Activated gamma-delta T cell treated with anti-CD3 and anti-CD28 coated beads, Interleukin-2, amount 50 U/mL, for 16 hours (primary cell): ENCODE measurements at regions not wholly inside any gene's neighbourhood (a gene's known extent, or its start where the extent isn't known, plus 50 kb on each side); places are given as distances from the start of the nearest gene placed in this dataset.

Experiments
- DNase-seq: peaks from one replicate; pipeline ENCODE4 v3.0.0-alpha.2; 2020; ENCODE audit warnings: low read depth

DNA sequence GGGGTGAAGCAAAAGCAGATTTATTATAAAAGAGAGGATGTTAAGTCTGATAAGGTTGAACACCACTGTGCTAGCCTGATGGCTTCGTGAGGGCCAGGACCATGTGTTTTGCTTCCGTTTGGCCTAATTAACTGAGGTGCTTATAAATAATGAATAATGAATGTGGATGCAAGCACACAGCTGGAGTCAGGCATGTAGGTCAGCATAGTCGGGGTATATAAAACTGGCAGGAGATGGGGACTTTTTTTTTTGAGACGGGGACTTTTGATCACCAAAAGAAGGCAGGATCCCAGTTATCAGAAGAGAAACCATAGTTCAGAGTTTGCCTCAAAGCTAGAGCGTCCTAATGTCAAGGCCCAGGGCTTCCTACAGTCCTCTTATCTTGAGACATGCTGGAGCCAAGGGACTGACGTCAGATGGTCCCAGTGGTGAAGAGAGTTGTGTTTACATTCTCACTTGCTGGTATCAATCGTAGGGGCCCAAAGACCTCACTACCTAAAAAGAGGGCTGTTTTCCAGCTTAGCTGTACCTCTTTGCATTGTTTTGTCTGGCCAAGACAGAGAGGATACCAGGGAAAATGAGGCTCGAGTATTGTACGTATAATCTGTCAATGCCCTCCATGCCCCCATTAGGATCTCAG is 50.4 kb downstream of the RTL9 start:
- no peak for DNase-seq

DNA sequence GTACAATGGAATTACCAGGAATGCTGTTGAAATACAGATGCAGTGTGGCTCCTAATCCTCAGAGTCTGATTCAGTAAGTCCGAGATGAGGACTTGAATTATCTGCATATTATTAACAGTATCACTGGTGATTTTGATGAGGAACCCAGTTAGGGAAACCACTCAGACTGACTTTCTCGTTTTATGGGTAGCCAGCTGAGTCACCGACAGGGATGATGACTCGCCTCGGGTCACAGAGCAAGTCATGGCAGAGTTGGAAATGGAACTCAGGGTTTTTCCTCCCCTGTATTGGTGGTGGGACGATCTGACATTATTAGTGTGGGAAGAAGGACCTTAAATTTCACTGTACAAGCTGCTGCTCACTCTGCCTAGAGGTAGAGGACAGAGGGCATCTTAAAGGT is 51.3 kb downstream of the RTL9 start:
- no peak for DNase-seq

- DNase-seq = no peak
These were observed 52.0 kb downstream of the RTL9 start for GRCh38 chrX:110410603-110411002.

DNA sequence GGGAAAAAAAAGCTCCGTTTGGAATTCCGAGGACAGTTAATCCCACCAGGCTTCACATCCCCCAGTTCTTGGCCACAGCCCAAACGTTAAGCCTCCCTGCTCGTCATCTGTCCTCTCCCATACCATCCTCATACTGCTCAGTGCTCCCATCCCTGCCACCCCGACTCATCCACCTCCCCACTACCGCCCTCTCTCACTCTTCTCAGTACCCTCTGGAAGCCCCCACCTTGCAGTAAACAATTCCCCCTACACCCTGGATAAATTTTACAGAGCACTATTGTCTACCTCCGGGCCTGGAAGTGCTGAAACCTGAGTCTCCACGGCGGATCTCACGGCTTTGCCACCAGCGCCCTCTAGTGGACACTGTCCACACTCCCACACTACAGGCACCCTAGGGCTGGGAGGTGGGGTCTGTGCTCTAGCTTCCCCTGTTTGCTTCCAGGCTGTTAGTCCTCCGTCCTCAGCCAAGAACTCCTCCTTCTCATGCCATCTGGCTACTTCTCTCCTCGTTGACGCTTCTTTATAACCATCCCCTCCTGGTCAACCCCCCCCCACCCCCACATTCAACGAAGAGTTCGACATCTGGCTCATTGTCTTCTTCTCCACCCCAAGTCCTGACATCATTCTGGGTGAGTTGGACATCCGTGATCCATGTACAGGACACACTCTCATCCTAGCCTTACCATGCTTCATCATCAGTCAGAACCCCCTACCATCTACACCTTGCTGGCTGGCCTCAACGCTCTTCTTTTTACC is 54.5 kb downstream of the RTL9 start:
- peak; percentile 48 for DNase-seq

- DNase-seq = no peak
These were observed 55.1 kb downstream of the RTL9 start for GRCh38 chrX:110413727-110414124.

DNA sequence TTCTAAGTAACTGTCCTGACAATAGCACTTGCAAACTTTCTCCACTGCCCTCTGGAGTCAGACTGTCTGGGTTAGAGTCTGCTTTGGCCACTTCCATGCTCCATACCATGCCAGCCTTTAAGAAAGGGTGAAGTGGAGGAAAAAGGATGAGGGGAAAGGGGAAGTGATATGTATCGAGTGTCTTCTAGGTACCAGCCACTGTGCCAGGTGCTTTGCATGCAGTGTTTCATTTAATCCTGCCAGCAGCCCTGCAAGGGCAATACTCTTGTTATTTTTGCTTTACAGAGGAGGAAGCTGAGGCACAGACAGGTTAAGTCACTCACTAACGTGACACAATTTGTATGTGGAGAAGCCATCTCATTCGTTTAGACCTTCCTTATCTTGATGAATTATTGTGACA is 55.6 kb downstream of the RTL9 start:
- no peak for DNase-seq

- DNase-seq = no peak
These were observed 56.2 kb downstream of the RTL9 start for GRCh38 chrX:110414679-110415439.

- DNase-seq = no peak
These were observed 57.0 kb downstream of the RTL9 start for GRCh38 chrX:110415440-110416170.

- DNase-seq = no peak
These were observed 58.5 kb downstream of the RTL9 start for GRCh38 chrX:110417128-110417527.

DNA sequence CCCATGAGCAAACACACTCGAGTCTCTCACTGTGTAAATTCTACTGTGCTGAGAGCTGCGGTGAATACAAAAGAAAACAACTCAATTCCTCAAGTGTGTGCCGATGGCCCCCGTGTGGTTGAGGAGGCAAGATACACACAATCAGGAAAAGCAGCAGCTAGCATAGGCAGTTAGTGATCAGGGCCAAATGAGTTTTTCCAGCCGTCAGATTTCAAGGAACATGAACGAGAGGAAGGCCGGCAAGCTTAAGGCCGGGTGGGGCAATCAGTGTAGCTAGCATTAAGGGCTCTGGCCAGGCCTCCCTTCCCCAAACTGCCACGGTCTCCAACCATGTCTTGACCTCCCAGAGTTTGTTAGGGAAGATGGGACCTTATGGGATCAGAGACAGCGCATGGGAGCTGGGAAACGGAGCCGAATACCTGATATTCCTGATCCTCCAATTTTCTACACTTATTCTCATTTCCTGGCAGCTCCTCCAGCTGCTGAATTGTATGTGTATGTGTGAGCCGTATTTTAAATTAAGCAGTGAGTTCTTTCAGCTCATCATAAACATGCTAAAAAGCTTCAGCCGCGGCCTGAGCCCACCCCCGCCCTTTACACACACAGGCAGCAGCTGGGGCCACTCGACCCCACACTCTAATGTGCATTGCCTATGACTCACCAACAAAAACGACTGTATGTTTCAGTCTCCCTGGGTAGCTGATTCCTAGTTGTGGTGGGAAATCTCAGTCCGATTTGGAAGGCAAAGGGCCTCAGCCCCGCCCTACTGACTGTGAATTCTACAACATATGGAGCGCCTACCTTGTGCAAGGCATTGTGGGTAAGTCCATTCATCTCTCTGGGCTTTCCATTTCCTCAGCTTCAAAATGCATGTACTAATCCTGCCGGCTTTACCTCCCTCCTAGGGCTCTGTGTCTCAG is 59.9 kb downstream of the RTL9 start:
- DNase-seq = no peak

DNA sequence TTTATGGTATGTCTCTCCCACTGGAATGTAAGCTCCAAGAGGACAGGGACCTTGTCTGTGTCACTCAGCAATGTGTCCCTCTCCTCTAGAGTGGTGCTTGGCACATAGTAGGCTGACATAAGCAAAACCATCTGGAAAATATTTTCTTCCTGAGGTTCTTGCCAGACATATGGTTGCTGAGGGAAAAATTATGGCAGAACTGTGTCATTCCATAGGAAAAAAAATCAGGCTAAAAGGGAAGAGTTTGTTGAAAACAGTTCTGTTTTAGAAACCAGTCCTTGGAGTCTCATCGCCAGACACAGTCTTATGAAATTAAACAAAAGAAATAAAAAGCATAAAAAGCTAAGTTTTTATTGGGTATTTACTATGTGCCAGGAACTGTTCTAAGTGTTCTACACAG is 60.9 kb downstream of the RTL9 start:
- DNase-seq = no peak

DNA sequence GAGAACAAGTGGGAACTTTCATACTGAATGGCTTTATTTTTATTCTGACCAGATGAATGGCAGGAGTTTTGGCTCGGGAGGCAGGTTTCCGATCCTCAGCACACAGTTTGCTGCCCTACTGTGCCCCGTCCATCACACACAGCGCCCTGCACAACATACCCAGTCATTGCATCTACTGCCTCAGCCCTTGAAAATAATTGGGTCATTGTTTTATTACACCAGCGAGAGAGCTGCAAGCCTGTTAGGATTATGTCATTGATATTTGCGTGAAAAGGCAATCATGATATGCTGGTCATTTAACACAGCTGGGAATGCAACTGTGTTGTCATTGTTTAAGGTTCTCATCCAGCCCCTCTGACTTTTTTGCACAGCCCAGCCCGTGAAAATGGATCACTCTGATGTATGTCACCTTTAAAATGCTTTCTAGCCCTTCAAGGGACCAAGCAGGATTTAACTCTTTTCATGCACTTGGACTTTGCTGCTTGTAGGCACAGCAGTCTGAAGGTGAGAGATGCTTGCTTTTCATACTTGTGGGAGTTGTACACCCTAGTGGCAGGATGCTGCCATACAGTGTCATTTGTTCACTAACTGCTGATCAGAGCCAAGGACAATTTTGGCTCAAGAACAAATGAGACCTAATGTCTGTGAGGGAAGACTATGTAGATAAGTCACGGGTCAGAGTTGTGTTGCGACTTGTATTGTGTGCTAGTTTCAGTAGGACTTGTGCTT is 62.3 kb downstream of the RTL9 start:
- no peak for DNase-seq

DNA sequence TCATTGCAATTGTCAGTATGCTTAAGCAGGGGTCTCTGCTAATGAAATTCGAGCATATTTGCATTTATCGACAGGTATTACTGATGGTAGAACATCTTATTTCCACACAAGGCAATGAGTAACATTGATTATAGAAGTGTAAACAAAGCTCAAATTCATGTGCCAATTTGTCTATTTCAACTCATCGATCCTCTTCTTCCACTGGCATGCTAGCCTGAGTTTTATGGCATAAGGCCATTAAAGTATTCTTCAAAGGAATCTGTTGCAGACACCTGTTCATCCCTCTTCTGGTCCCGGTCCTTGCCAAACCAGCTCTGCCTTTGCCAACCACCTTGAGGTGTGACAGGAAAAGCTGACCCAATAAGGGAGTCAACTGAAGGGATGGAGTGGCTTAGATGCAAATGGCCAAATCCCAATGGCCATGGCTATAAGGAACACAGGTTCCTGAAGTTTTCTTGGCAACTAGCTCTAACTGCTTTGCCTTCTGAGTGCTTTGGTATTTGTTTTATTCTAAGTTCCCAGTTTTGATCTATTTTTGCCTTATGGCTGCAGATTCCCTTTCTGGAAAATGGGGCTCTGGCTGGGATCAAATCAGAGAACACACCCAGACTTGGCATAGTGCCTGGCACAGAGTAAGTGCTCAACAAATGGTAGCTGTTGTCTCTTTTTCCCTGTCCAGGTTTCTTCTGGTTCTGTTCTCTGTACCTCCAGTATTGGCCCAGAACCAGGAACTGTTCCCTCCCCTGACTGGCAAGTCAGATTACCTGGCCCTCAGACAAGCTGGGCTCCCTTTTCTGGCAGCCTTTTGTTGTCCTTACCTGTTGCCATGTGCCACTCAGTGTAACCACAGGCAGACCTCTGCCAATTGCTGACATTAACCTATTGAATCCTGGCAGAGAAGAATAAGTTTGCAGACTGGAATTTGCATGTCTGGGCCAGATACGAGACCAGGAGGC is 63.1 kb downstream of the RTL9 start:
- no peak for DNase-seq

DNA sequence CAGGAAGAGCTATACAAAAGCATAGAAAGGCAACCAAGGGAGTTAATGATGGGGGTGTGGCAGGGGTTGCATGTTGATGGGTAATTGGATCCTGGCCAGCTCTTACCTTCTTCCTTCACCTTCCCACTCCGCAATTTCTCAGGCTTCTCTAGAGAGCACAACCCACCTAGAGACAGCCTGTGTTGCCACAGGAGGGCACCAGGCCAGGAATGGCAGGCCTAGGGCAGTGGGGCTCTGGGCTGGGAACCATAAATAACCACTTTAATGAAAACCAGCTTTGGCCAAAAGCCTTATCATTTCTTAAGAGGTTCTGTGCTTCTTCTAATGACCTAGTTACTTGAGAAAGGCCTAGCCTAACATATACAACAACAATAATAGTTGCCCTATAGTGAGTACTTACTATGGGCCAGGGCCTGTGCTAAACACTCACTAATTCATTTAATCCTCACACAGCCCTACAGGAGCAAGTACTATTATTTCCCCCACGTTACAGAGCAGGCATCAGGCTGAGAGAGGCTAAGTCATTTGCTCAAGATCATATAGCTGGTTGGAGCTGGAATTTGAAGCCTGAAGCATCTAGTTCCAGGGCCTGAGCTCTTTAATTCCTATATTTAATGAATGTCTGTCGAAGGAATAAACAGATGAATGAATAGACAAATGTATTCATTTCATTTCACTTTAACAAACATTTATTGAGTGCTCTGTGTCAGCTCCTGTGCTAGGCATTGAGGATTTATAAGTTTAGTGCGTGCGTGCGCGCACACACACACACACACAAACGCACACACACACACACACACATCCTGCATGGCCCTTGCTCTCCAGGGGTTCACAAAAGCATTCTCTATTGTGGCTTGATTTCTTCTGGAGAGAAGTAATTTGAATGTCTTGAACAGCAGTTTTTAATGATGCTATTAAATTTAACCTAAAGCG is 66.8 kb downstream of the RTL9 start:
- no peak for DNase-seq

GRCh38 chrX:110426155-110426504 is 67.5 kb downstream of the RTL9 start:
- DNase-seq = no peak

GRCh38 chrX:110427076-110427475 is 68.4 kb downstream of the RTL9 start:
- no peak for DNase-seq

GRCh38 chrX:110428144-110428543 is 69.5 kb downstream of the RTL9 start:
- no peak for DNase-seq

GRCh38 chrX:110430293-110431076 is 71.8 kb downstream of the RTL9 start:
- no peak for DNase-seq
